CD4-positive, alpha-beta T cell treated with Interleukin-6 at 100 ng/mL for 8 hours (primary cell): ENCODE measurements at regions not wholly inside any gene's neighbourhood (a gene's known extent, or its start where the extent isn't known, plus 50 kb on each side); places are given as distances from the start of the nearest gene placed in this dataset.

Experiments
- DNase-seq: peaks from one replicate; pipeline ENCODE4 v3.0.0-alpha.2; 2020; ENCODE audit warnings: mixed read lengths, low spot score

DNA sequence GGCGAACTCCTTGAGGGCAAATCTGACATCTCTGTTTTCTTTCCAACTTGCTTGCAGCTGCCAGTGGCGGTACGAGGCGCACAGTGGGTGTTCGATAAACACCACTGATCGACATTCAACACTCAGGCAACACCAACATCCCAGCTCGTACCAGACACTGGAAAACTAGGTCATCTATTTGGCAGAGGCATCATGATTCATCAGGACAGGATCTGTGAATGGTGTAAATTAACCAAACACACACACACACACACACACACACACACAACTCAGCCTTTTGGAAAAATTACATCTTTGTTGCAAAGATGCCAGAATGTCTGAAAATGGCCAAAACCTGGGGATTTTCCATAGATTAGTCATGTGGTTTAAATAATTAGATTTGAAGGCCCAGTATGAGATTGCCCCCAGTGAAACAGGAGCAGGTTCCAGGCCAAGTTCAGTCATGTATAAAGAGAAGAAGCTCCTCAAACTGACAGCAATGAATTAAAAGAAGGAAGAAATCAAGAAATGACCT, 150.5 kb upstream of the NCKAP5 start:
- no peak for DNase-seq

DNA sequence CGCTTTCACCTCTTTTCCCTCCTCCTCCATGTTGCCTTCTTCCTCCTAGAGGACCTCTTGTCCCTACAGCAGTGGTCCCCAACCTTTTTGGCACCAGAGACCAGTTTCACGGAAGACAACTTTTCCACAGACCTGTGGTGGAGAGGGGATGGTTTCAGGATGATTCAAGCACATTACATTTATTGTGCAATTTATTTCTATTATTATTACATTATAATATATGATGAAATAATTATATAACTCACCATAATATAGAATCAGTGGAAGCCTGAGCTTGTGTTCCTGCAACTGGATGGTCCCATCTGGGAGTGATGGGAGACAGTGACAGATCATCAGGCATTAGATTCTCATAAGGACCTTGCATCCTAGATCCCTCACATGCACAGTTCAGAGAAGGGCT, 152.2 kb upstream of the NCKAP5 start:
- no peak for DNase-seq

DNA sequence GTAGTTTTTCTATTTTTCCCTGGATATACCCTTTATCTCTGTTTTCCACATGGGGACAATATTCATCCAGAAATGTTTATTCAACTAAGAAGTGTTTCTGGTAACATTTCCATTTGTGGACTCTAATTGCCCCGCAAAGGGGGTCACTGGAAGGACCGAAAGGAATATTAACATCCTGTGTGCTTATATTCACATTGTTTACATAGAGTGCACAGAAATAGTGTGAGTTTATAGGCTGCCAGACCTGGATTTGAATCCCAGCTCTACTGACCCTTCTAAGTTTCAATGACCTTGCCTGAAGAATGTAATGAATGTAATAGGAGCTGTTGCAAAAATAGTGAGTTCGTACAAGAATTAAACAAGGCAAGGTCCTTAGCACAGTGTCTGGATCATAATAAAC, 152.9 kb upstream of the NCKAP5 start:
- DNase-seq: no peak

DNA sequence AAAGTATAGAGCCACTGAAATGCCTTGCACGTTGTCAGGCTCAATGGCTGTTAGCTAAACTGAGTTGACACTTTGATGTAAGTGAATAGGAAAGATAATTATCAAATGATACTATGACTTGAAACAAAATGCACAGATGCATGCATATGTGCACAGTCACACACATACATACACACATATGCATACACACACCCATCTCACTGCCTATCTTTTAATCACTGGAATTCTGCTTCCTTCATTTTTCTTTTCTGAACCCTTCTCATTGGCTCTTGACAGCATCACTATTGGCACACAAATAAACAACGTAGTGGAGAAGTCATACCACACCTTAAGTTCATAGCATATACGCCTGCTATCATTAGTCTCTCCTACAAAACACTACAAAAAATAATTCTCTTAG, 154.9 kb upstream of the NCKAP5 start:
- DNase-seq: no peak

DNA sequence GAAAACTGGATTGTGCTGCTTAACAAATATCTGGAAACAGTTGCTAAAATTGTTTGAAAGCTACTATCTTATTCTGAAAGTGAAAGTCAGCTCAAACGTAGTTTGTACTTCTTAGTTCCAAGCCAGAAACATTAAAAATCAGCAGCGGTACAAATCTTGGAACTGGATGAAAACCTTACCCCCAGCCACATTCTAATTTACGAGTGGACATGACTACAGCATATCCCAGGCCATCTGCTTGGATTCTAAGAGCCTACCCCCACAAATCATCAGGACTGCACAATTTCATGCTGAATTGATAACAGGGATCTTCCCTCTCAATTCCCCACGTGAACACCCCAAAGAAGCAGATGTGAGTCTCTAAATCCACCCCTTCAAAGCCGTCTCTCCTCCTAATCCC, 158.7 kb upstream of the NCKAP5 start:
- DNase-seq: no peak

DNA sequence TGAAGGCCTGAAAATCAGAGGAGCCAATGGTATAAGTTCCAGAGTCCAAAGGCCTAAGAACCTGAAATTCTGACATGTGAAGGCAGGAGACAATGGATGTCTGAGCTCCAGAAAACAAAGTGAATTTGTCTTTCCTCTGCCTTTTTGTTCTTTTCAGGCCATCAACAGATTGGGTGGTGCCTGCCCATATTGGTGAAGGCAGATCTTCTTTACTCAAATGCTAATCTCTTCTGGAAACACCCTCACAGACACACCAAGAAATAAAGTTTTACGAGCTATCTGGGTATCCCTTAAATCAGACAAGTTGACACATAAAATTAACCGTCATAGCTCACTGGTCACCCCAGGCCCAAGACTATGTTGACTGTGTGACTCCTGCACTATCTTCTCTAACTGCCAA, 163.8 kb upstream of the NCKAP5 start:
- DNase-seq: no peak

DNA sequence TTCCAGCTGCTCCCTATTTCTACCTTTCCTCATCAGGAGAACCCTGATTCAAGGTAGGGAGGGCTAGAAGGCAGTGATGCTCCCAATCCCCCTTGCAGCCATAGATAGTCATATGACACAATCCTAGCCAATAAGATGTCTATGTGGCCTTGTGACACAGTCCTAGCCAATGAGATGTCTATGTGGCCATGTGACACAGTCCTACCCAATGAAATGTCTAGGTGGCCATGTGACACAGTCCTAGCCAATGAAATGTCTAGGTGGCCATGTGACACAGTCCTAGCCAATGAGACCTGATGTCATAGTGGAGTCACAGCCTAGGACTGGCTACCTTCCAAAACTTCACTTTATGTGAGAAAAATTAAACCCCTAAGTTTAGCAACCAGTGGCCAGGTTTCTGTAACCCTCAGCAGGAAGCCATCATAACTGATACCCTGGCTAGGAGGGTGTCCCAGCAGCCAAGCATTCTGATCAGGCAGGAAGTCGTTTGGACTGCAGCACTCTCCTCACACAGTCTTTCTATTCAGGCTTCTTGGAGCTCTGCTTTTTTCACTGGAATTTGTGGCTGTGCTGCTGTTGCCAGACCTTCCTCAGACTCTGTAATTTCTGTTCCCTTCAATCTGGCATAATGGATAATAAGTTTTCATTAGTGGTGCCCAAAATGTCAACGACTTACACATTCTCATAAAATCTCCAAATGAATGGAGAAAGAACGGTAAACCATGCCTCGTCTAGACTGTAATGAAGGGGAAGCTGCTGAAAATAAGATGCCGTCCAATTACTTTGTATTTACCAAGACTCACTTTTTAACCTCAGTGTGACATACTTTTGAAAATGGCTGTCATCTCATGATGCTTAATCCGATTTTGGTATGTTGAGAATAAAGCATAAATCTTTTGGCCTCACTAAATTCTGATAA, 165.0 kb upstream of the NCKAP5 start:
- DNase-seq: no peak

DNA sequence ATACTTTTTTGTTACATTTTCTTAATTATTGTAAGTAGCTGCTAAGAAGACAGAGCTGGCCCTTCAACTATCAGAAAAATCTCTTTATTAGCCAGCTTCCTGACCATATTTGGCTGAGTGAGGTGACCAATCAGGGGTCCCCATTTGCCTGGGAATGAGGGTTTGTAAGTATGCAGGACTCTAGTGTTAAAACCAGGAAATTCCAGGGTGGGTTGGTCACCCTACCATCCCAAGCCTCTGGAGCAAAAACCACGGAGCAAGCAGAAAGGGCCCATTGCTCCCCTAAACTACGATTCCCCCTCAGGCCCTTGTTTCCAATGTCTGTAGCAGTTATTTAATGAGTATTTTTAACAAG, 165.6 kb upstream of the NCKAP5 start:
- no peak for DNase-seq

DNA sequence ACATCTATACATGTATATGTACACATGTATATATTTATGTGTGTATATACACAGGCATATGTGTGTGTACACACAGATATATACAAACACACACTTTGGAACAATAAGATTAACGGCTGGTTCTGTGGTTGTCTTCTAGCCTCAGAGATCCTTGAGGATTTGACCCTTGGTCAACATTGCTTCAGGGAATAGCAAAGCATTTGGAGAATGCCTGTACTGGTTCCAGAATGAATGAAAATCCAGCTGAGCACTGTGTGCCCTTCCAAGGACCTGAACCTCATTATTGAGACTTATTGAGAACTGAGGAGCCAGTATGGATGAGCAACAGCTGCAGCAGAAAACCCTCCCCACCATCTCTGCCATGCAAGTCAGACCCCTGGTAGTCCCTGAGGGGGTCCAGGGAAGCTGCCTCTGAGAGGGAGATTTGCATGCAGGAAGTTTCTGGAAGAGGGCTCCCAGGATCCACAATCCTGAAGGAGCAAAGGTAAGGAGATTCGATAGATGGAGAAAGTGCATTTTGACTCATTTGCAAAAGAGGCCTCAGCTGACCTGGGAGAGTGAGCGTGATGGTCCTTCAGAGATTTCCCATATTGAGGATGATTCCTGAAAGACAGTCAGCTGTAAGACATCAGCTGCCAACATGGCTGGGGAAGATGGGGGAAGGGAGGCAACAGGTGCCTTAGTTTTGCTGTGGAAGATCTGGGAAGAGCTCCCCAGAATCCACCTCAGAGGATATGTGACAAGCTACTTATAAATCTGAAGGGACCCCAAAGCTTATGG, 166.6 kb upstream of the NCKAP5 start:
- DNase-seq: no peak

DNA sequence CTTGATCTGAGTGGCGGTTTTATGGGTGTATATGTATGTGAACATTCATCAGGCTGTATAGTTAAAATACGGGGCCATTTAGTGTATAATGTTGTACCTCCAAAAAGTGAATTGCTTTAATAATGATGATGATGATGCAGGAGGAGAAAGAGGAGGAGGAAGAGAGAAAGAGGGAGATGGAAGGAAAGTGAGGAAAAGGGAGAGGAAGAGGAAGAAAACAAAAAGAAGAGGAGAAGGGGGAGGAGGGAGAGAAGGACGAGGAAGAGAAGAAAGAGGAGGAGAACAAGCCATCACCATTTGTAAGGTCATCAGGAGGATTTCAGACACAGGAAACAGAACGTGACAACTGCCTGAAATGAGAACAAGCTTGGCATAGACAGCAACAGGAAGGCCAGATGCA, 168.4 kb upstream of the NCKAP5 start:
- DNase-seq: no peak

DNA sequence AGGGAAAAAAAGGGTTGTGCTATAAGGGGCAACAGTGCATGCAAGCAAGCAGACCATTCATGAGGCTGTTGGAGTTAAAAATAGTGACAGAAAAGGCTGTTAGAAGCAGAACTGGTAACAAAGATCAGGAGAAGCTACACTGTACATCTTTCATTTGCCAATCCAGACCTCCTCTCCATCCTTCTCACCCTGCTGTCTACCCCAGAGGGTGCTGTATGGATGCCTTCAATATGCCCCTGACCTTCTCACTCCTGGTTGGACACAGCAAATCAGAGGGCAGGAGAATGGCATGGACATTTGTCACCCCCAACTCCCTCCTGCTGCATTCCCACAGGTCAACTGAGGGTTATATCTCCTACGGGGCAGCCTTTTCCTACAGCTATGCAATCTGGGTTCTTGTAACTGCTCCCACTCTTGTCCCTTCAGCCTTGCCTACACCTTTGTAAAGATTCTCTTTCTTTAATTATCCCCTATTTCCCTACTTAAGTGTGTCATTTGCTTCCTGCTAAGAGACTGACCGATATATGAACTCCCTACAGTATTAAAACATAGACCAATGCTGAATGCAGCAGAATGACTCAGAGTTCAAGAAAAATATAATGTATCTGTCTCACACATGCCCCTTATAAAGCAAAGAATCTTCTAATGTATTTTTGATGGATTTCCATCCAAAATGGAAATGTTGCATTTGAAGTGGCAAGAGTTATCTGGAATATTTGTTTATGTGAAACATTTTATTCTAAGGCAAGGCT, 169.2 kb upstream of the NCKAP5 start:
- DNase-seq: no peak

DNA sequence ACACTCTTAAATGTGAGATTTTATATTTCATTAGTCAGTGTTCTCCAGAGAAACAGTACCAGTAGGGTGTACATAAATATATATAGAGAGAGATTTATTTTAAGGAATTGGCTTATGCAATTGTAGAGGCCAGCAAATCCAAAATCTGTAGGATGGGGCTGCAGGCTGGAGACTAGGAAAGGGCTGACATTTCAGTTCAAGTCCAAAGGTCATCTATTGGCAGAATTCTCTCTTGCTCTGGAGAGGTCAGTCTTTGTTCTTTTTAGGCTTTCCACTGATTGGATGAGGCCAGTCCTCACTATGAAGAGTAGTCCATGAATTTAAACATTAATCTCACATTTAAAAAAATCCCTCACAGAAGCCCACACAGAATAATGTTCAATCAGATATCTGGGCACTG, 170.8 kb upstream of the NCKAP5 start:
- DNase-seq: no peak

DNA sequence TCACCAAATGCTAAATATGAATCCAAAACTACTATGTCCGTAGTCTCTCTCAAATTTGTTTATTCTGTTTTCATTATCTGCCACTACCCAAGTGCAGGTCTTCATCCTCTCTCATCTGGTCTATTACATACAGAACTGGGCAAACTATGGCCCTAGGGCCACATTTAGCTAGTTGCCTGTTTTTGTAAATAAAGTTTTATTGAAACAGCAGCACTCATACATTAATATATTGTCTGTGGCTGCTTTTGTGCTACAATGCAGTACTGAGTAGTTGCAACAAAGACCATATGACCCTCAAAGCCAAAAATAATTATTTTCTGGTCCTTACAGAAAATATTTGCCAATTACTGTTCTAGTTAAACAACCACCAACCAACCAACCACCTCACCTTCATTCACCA, 172.2 kb upstream of the NCKAP5 start:
- DNase-seq: no peak

DNA sequence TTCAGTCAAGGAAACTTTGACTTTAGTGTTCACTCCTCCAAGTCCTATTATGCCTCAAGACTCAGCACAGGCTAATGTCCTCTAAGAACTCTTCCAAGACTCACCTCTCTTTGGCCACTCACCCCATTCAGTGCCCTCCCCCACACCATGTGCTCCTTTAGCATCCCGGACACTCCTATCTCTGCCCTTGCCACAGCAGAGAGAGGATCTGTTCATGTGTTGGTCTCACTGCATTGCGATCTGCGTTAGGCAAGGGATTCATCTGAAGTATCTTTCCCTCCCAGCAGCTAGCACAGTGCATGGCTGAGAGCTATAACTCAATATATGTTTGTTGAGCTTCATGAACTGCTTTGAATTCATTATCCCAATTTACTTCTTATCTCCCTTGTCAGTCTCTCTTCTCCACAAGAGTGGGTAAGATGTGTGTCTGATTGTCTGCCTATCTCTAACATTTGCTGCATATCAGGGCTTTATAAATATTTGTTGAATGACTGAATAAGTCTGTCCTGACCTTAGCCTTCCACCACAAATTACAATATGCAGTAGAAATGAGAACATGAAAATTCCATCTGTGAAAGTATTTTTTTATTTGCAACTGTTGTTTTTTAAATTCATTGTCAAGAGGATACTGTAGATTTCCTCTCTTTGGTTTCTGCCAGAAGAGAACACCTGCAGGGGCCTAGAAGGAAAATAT, 179.9 kb upstream of the NCKAP5 start:
- DNase-seq: no peak

DNA sequence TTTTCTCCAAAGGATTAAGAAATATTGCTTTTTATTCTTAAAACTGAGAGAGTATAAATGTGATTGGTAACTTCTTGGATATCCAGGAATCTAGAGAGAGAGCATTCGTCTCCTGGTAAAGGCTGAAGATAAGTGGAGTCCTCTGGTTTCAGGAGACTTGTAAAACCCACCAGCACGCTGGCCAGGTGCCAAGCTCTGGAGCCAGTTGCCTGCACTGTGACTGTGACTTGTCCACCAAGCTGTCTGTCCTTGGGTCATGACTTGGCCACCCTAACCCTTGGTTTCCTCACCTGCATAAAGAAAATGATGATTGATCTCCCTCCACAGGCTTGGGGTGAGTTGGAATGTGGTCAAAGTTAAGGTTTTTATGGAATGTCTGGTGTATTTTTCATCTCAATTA, 185.4 kb upstream of the NCKAP5 start:
- no peak for DNase-seq

DNA sequence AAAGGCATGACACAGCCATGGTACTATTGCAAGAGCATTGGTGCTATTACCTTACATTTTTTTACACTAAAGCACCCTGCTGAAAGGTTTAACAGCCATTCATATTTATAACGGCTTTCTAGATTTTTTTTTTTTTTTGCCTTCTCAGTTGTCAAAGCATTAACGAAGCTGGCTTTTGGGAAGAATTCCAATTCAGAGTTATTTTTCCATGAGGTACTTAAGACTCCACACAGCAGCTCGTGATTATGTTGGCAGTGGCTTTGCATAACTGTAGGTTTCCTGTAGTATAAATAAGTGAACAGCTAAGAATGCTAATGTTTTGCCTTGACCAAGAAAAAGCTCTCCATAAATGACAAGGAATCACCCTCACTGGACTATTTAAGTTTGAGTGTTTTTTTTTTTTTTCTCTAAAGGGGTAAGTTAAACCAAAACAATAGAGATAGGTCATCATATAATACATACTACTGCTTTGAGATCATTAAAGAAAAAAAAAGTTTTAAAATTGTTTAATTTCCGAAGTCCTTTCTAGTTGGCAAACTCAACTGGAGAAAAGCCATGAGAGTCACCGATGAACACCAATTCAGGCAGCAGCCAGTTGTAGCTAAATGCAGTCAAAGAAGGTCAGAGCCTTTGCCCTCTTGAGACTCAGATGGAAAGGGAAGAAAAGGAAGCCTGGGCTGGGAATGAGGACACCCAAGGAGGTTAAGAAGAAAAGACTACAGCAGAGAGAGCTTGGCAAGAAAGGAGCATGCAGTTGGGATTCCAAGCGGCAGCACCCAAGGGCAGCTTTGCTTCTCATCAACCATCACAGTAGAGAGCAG, 187.4 kb upstream of the NCKAP5 start:
- DNase-seq: no peak

DNA sequence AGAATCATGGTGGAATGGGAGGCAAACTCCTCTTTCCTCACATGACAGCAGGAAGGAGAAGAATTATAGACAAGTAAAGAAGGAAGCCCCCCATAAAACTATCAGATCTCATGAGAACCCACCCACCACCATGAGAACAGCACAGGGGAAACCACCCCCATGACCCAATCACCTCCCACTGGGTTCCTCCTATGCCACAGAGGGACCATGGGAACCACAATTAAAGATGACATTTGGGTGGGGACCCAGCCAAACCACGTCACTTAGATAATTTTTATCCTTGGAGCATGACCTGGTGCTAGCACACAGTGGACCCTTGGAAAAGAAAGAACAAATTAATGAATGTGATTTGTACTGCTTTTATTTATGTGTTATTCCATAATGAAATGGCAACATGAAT, 188.6 kb upstream of the NCKAP5 start:
- no peak for DNase-seq

DNA sequence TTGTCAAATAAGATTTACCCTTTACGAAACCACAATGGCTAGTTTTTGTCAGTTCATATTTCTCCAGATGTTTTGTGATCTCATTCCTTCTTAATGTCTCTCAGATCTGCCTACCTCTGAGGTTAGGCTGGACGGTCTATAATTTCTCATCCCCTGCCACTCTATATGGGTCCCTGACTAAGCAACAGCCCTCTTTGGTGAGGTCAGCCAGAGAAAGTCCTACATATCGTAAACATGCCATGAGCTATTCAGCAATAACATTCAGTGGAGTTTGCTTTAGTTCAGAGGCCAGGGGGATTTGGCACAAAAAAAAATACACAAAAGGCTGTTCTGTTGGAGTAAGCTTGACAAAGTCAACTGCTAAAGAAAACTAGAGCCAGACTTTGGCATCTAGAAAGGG, 192.1 kb upstream of the NCKAP5 start:
- DNase-seq: no peak

DNA sequence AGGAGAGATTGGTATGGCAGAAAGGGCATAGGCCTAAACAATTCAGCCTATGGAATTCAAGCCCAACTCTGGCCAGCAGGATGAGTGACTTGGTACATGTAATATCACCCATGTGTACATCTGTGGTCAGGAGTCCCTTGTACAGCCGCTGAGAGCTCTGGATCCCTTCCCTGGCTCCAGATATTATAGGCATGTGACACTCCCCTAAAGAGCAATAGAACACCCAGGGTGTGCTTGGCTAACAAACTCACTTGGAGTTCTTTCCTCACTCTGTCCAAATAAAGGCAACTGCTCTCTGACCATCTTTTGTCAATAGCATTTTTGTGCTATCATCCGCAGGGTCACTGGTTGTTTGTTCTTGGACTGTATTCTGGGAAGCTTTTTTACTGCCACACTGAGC, 197.4 kb upstream of the NCKAP5 start:
- DNase-seq: no peak

DNA sequence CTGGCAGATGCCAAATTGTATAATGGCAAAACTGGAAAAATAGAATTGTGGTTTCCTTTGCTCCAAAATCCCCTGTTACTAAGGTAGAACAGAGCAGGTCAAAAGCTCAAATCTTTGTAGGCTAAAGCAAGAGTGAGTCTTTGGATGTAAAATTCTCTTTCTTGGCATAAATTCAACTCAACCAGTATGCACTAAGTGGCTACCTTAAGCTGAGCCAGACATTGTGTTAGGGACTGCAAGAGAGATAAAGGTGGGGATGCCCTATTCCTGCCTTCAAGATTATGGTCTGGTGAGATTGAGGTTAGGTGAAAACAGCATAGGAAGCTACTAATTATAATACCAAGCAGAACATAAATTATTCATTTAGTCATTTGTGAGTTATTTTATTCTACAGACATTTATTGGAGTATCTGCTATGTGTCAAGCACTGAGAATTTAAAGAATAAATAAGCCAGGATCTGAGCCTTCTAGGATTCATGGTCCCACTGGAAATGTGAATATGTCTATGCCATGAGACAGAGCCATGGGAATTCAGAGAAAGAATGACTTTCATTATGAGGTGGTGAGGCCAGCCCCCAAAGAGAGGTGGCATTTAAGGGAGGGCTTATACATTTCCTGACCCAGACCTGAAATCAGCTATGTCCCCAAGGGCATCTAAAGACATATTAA, 198.0 kb upstream of the NCKAP5 start:
- no peak for DNase-seq

DNA sequence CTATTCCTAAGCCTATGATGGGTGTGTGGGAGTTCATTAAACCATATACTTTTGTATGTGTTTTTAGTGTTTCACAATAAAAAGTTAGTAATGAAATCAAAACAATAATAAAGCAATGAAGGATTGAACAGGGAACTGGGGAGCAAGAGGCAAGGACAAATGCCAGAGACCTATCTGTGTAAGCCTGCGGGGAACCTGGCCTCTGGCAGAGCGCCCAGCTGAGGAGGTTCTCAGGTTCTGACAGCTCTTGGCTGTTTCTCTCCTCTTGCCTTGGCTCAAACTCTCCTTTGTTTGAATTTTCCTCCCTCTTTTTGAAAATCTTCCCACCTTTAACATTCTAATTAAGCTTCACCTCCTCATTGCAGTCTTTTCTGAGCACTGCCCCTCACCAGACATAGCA, 200.0 kb upstream of the NCKAP5 start:
- no peak for DNase-seq
